Prostate gland (tissue), 2 donors: ENCODE measurements at regions not wholly inside any gene's neighbourhood (a gene's known extent, or its start where the extent isn't known, plus 50 kb on each side); places are given as distances from the start of the nearest gene placed in this dataset.

Source experiments
- DNase-seq: peaks from one replicate; pipeline ENCODE4 v3.0.0-alpha.2; 2019; ENCODE audit warnings: low spot score
- H3K27ac ChIP-seq, 2 donors: fragments of 200-600 bp; sonication (generic); 2 replicates each; pipeline ENCODE4 v1.5.1; 2017 to 2019
- H3K27me3 ChIP-seq: fragments of 200-600 bp; sonication (generic); replicated peaks from 2 replicates; pipeline ENCODE4 v1.5.1; 2019; ENCODE audit not compliant: insufficient read depth
- H3K36me3 ChIP-seq, 2 donors: fragments of 200-600 bp; sonication (generic); 1 replicate in 1 of 2; 2 replicates in 1 of 2; pipeline versions ENCODE4 v1.5.1 to v1.8.1; 2017 to 2019
- H3K4me1 ChIP-seq: fragments of 200-600 bp; sonication (generic); replicated peaks from 2 replicates; pipeline ENCODE4 v1.5.1; 2019
- H3K4me3 ChIP-seq, 2 donors: fragments of 200-600 bp; sonication (generic); 2 replicates each; pipeline ENCODE4 v1.5.1; 2017 to 2019
- H3K9me3 ChIP-seq: fragments of 200-600 bp; sonication (generic); 2 replicates; pipeline ENCODE4 v1.5.1; 2017
- CTCF ChIP-seq, 4 experiments: fragments of 200-600 bp in 2 of 4; fragments of 450-650 bp in 2 of 4; sonication (generic) in 2 of 4; IDR thresholded peaks; 1 replicate in 3 of 4; 2 replicates in 1 of 4; pipeline ENCODE4 v1.5.1; 2016 to 2019; ENCODE audit warnings: antibody characterized with exemption in 4 of 4, mild to moderate bottlenecking in 2 of 4, moderate library complexity in 2 of 4
- POLR2A ChIP-seq: fragments of 450-650 bp; IDR thresholded peaks from one replicate; pipeline ENCODE4 v1.6.1; 2016; ENCODE audit warnings: antibody characterized with exemption, mild to moderate bottlenecking
- POLR2AphosphoS5 ChIP-seq: sonication (generic); formaldehyde crosslinking; IDR thresholded peaks from one replicate; pipeline ENCODE4 v1.6.1; 2017; ENCODE audit warnings: antibody characterized with exemption
- WGBS: methylation state at CpG from one replicate; pipeline ENCODE4 v1.1.5; 2018; 5-methylcytosine and 5-hydroxymethylcytosine counted together
- intact Hi-C: fragments of 100-400 bp; cut with DNase I; formaldehyde crosslinking; loops from one replicate; pipeline ENCODE4 v1.14.2; 2022

GRCh38 chr5:12217039-12217438 lies 312.8 kb upstream of the CTNND2 start:
- TF ChIP-seq POLR2A (no peak), CTCF (IDR thresholded peaks at IDR 0.05) (no peak), POLR2AphosphoS5 (no peak)
- Histone ChIP-seq H3K27me3 (no peaks in the 10 kb centered on the region), H3K4me1 (no peaks in the 10 kb centered on the region), H3K36me3 (no peaks in the 10 kb centered on the region), H3K4me3 (no peak overlapping the region), H3K27ac (no peak overlapping the region), H3K9me3 (no peaks in the 10 kb centered on the region)
- DNase-seq: no peak
- intact Hi-C loops: no loop called here
- WGBS: 70% methylated on average over 2 of the region's 2 CpGs

GRCh38 chr5:12214267-12215015 lies 310.2 kb upstream of the CTNND2 start:
- Histone ChIP-seq H3K9me3 (no peaks in the 10 kb centered on the region), H3K36me3 (no peaks in the 10 kb centered on the region), H3K4me3 (no peak overlapping the region), H3K4me1 (no peaks in the 10 kb centered on the region), H3K27me3 (no peaks in the 10 kb centered on the region), H3K27ac (no peak overlapping the region)
- 74% methylated on average over 2 of the region's 2 CpGs for WGBS
- DNase-seq: no peak
- intact Hi-C loops: no loop called here
- TF ChIP-seq CTCF (IDR thresholded peaks at IDR 0.05) (no peak), POLR2AphosphoS5 (no peak), POLR2A (no peak)

GRCh38 chr5:12208366-12209100 lies 304.3 kb upstream of the CTNND2 start:
- no peak overlapping the region for H3K27ac ChIP-seq
- no peaks in the 10 kb centered on the region for H3K9me3 ChIP-seq
- intact Hi-C loops: no loop called here
- H3K4me1 ChIP-seq: no peaks in the 10 kb centered on the region
- TF ChIP-seq POLR2A (no peak), CTCF (IDR thresholded peaks at IDR 0.05) (no peak), POLR2AphosphoS5 (no peak)
- WGBS: 74% methylated on average over 4 of the region's 4 CpGs
- no peaks in the 10 kb centered on the region for H3K36me3 ChIP-seq
- DNase-seq: no peak
- H3K4me3 ChIP-seq: no peak overlapping the region
- H3K27me3 ChIP-seq: no peaks in the 10 kb centered on the region

GRCh38 chr5:12204761-12205160 lies 300.5 kb upstream of the CTNND2 start:
- Histone ChIP-seq H3K4me3 (no peak overlapping the region), H3K27me3 (no peaks in the 10 kb centered on the region), H3K27ac (no peak overlapping the region), H3K4me1 (no peaks in the 10 kb centered on the region), H3K9me3 (no peaks in the 10 kb centered on the region), H3K36me3 (no peaks in the 10 kb centered on the region)
- WGBS: 75% methylated on average over 2 of the region's 2 CpGs
- intact Hi-C loops: no loop called here
- DNase-seq: no peak
- no peak for TF ChIP-seq POLR2AphosphoS5

- Histone ChIP-seq H3K36me3 (no peaks in the 10 kb centered on the region), H3K4me3 (no peak overlapping the region), H3K9me3 (no peaks in the 10 kb centered on the region), H3K27me3 (no peaks in the 10 kb centered on the region), H3K27ac (no peak overlapping the region), H3K4me1 (no peaks in the 10 kb centered on the region)
- no peak for DNase-seq
- intact Hi-C loops: no loop called here
- TF ChIP-seq POLR2A (no peak), CTCF (IDR thresholded peaks at IDR 0.05) (no peak), POLR2AphosphoS5 (no peak)
- 88% methylated on average over 9 of the region's 9 CpGs for WGBS
Observed at GRCh38 chr5:12193536-12193935, 289.3 kb upstream of the CTNND2 start.
